ENCODE measurements at regions not wholly inside any gene's neighbourhood (a gene's known extent, or its start where the extent isn't known, plus 50 kb on each side); places are given as distances from the start of the nearest gene placed in this dataset.
"Not testable (repeated sequence)": the region's sequence is repeated elsewhere in the genome, so short reads cannot be mapped to it uniquely, and the experiment has no call there.

DNA sequence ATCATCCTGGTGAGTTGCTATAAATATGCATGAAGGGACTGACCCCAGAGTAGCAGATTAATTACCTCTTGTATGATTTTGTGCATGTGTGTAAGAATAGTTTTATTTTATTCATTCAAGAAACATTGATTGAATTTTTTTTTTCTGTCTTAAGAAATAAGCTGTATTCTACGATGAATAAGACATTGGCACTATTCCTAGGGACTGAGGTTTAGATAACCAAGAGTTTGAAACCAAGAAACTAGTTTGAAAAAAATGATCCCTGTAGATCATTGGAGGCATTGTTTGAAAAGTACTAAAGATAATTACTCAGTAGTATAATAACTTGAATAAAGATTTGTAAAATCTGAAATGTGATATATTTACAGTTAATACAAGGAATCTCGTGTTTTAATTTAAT is 1086.9 kb downstream of the PCDH7 start:
- TF ChIP-seq EZH2 (IDR thresholded peaks at IDR 0.05; ENCODE audit: insufficient read depth, poor library complexity, severe bottlenecking) (no peak), EZH2phosphoT487 (IDR thresholded peaks at IDR 0.05; ENCODE audit: insufficient read depth, low read depth) (no peak)
- Histone ChIP-seq H4K20me1 (ENCODE audit: insufficient read depth) (no peaks in the 10 kb centered on the region), H3K9ac (no peak overlapping the region), H3K79me2 (ENCODE audit: insufficient read depth) (no peaks in the 10 kb centered on the region), H3K9me3 (ENCODE audit: low read depth) (no peaks in the 10 kb centered on the region), H2AFZ (no peak overlapping the region), H3K4me2 (ENCODE audit: unreplicated experiment) (no peak overlapping the region), H3F3A (ENCODE audit: insufficient read depth) (no peaks in the 10 kb centered on the region), H3K27me3 (replicated peaks; ENCODE audit: insufficient read depth) (no peaks in the 10 kb centered on the region), H3K4me3 (no peak overlapping the region), H3K9me2 (ENCODE audit: insufficient read depth) (no peaks in the 10 kb centered on the region), H3K27ac (no peak overlapping the region), H3K4me1 (ENCODE audit: insufficient read depth) (no peaks in the 10 kb centered on the region), H3K36me3 (ENCODE audit: low read depth) (no peaks in the 10 kb centered on the region)
- DNase-seq: no peak
- in situ Hi-C loops (cut with MboI): no loop called here
- 4 to 5% methylated on average over 2 of the region's 2 CpGs for WGBS, 2 experiments (ENCODE audit: low coverage in 1 of 2, low lambda C conversion rate in 2 of 2, missing lambda C conversion rate in 2 of 2)

DNA sequence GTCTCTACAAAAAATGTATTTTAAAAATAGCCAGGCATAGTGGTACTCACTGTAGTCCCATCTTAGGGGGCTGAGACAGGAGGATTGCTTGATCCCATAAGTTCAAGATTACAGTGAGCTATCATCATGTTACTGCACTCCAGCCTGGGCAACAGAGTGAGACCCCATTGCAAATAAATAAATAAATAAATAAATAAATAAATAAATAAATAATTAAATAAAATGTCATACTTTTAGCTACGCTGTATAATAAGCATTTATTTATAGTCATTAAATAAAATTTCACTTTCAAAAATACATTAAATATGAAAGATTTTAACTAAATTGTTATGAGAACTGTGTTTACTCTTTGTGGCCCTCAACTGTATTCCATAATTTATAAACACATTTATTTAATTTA is 1124.2 kb downstream of the PCDH7 start:
- no peaks in the 10 kb centered on the region for H3K9me3 ChIP-seq (ENCODE audit: low read depth)
- in situ Hi-C loops (cut with MboI): no loop called here
- no peak overlapping the region for H3K4me2 ChIP-seq (ENCODE audit: unreplicated experiment)
- no peak overlapping the region for H3K9ac ChIP-seq
- no peak overlapping the region for H3K4me3 ChIP-seq
- H3K36me3 ChIP-seq (ENCODE audit: low read depth): no peaks in the 10 kb centered on the region
- WGBS, 2 experiments (ENCODE audit: low coverage in 1 of 2, low lambda C conversion rate in 2 of 2, missing lambda C conversion rate in 2 of 2): 24 to 30% methylated on average over 1 of the region's 1 CpG
- no peaks in the 10 kb centered on the region for H3K4me1 ChIP-seq (ENCODE audit: insufficient read depth)
- H3K9me2 ChIP-seq (ENCODE audit: insufficient read depth): no peaks in the 10 kb centered on the region
- H3K27me3 ChIP-seq (replicated peaks; ENCODE audit: insufficient read depth): no peaks in the 10 kb centered on the region
- H3F3A ChIP-seq (ENCODE audit: insufficient read depth): no peaks in the 10 kb centered on the region
- TF ChIP-seq EZH2 (IDR thresholded peaks at IDR 0.05; ENCODE audit: insufficient read depth, poor library complexity, severe bottlenecking) (no peak), EZH2phosphoT487 (IDR thresholded peaks at IDR 0.05; ENCODE audit: insufficient read depth, low read depth) (no peak)
- H2AFZ ChIP-seq: no peak overlapping the region
- H4K20me1 ChIP-seq (ENCODE audit: insufficient read depth): no peaks in the 10 kb centered on the region
- no peaks in the 10 kb centered on the region for H3K79me2 ChIP-seq (ENCODE audit: insufficient read depth)
- DNase-seq: no peak
- no peak overlapping the region for H3K27ac ChIP-seq

- Histone ChIP-seq H3K4me1 (ENCODE audit: insufficient read depth) (no peaks in the 10 kb centered on the region), H3K4me2 (ENCODE audit: unreplicated experiment) (no peak overlapping the region), H3F3A (ENCODE audit: insufficient read depth) (no peaks in the 10 kb centered on the region), H3K9me3 (ENCODE audit: low read depth) (no peaks in the 10 kb centered on the region), H3K27me3 (replicated peaks; ENCODE audit: insufficient read depth) (no peaks in the 10 kb centered on the region), H3K36me3 (ENCODE audit: low read depth) (no peaks in the 10 kb centered on the region), H4K20me1 (ENCODE audit: insufficient read depth) (no peaks in the 10 kb centered on the region), H3K79me2 (ENCODE audit: insufficient read depth) (no peaks in the 10 kb centered on the region), H3K9ac (no peak overlapping the region), H3K27ac (no peak overlapping the region), H2AFZ (no peak overlapping the region), H3K4me3 (no peak overlapping the region), H3K9me2 (ENCODE audit: insufficient read depth) (no peaks in the 10 kb centered on the region)
- TF ChIP-seq EZH2 (IDR thresholded peaks at IDR 0.05; ENCODE audit: insufficient read depth, poor library complexity, severe bottlenecking) (no peak), EZH2phosphoT487 (IDR thresholded peaks at IDR 0.05; ENCODE audit: insufficient read depth, low read depth) (no peak)
- no peak for DNase-seq
- 2 to 4% methylated on average over 2 of the region's 2 CpGs for WGBS, 2 experiments (ENCODE audit: low coverage in 1 of 2, low lambda C conversion rate in 2 of 2, missing lambda C conversion rate in 2 of 2)
- in situ Hi-C loops (cut with MboI): no loop called here
Observed at GRCh38 chr4:31851946-31852345, 1131.8 kb downstream of the PCDH7 start.

DNA sequence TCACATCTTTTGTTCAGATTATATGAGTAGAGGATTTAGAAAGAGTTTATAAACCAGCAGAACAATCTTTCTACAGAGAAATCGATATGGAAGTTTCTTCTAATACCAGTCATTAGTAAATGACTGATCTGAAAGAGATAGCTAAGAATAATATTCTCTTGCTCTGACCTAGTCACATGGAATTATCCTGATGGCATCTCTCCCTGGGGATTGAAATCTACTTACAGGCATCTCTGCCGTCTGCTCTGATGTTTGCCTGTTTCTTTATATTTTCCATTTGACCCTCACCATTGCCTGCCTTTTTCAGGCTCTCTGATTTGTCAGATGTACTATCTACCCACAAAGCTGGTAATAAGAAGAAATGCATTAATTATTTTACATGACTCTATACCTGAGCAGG is 1157.3 kb downstream of the PCDH7 start:
- DNase-seq: no peak
- H3K4me2 ChIP-seq (ENCODE audit: unreplicated experiment): no peak overlapping the region

GRCh38 chr4:31880837-31881236 is 1160.7 kb downstream of the PCDH7 start:
- in situ Hi-C loops (cut with MboI); H3F3A ChIP-seq (ENCODE audit: insufficient read depth): not testable (repeated sequence)
- 4 to 8% methylated on average over 2 of the region's 2 CpGs for WGBS, 2 experiments (ENCODE audit: low coverage in 1 of 2, low lambda C conversion rate in 2 of 2, missing lambda C conversion rate in 2 of 2)

More for the DNA sequence above, 1157.3 kb downstream of the PCDH7 start:
- Histone ChIP-seq H3F3A (ENCODE audit: insufficient read depth) (no peaks in the 10 kb centered on the region), H4K20me1 (ENCODE audit: insufficient read depth) (no peaks in the 10 kb centered on the region), H3K27ac (no peak overlapping the region), H3K4me1 (ENCODE audit: insufficient read depth) (no peaks in the 10 kb centered on the region), H3K9me2 (ENCODE audit: insufficient read depth) (no peaks in the 10 kb centered on the region), H3K9me3 (ENCODE audit: low read depth) (no peaks in the 10 kb centered on the region), H3K4me3 (no peak overlapping the region), H3K36me3 (ENCODE audit: low read depth) (no peaks in the 10 kb centered on the region), H2AFZ (no peak overlapping the region), H3K79me2 (ENCODE audit: insufficient read depth) (no peaks in the 10 kb centered on the region), H3K27me3 (replicated peaks; ENCODE audit: insufficient read depth) (no peaks in the 10 kb centered on the region), H3K9ac (no peak overlapping the region)
- in situ Hi-C loops (cut with MboI): no loop called here
- TF ChIP-seq EZH2 (IDR thresholded peaks at IDR 0.05; ENCODE audit: insufficient read depth, poor library complexity, severe bottlenecking) (no peak), EZH2phosphoT487 (IDR thresholded peaks at IDR 0.05; ENCODE audit: insufficient read depth, low read depth) (no peak)
- 13 to 18% methylated on average over 2 of the region's 2 CpGs for WGBS, 2 experiments (ENCODE audit: low coverage in 1 of 2, low lambda C conversion rate in 2 of 2, missing lambda C conversion rate in 2 of 2)

More at GRCh38 chr4:31880837-31881236, 1160.7 kb downstream of the PCDH7 start:
- H3K4me2 ChIP-seq (ENCODE audit: unreplicated experiment); H2AFZ ChIP-seq; DNase-seq; H3K79me2 ChIP-seq (ENCODE audit: insufficient read depth); H3K9ac ChIP-seq; H3K9me2 ChIP-seq (ENCODE audit: insufficient read depth); H3K4me3 ChIP-seq; H3K9me3 ChIP-seq (ENCODE audit: low read depth); H3K27ac ChIP-seq; H4K20me1 ChIP-seq (ENCODE audit: insufficient read depth); H3K4me1 ChIP-seq (ENCODE audit: insufficient read depth); H3K36me3 ChIP-seq (ENCODE audit: low read depth); H3K27me3 ChIP-seq (replicated peaks; ENCODE audit: insufficient read depth): not testable (repeated sequence)
